GM23338 (cell line): ENCODE measurements at regions not wholly inside any gene's neighbourhood (a gene's known extent, or its start where the extent isn't known, plus 50 kb on each side); places are given as distances from the start of the nearest gene placed in this dataset.

Source experiments
- ATAC-seq: fragments of 200-7000 bp; cut with Tn5 transposase; 3 replicates; pipeline ENCODE4 v1.9.1; 2020
- DNase-seq: peaks from one replicate; pipeline ENCODE4 v3.0.0-alpha.2; 2015; ENCODE audit warnings: low spot score
- H2AFZ ChIP-seq: fragments of 200-600 bp; sonication (generic); 2 replicates; pipeline ENCODE4 v1.8.0; 2016; ENCODE audit warnings: antibody characterized with exemption, mild to moderate bottlenecking, moderate library complexity
- H3F3A ChIP-seq: fragments of 200-600 bp; sonication (generic); replicated peaks from 2 replicates; pipeline ENCODE4 v1.8.0; 2017; ENCODE audit warnings: antibody characterized with exemption, mixed run types, low read depth
- H3K27ac ChIP-seq: fragments of 200-600 bp; sonication (generic); 2 replicates; pipeline ENCODE4 v1.6.1; 2016; ENCODE audit warnings: low read depth
- H3K27me3 ChIP-seq: fragments of 200-600 bp; sonication (generic); 2 replicates; pipeline ENCODE4 v1.8.0; 2016; ENCODE audit warnings: mild to moderate bottlenecking, mixed run types, moderate library complexity; ENCODE audit not compliant: insufficient read depth
- H3K36me3 ChIP-seq: fragments of 200-600 bp; sonication (generic); 2 replicates; pipeline ENCODE4 v1.8.0; 2016; ENCODE audit warnings: mild to moderate bottlenecking; ENCODE audit not compliant: insufficient read depth
- H3K4me1 ChIP-seq: fragments of 200-600 bp; sonication (generic); 2 replicates; pipeline ENCODE4 v1.8.0; 2016; ENCODE audit warnings: mild to moderate bottlenecking, moderate library complexity; ENCODE audit not compliant: insufficient read depth
- H3K4me2 ChIP-seq: fragments of 200-600 bp; sonication (generic); 2 replicates; pipeline ENCODE4 v1.7.1; 2017; ENCODE audit warnings: mixed run types
- H3K4me3 ChIP-seq: fragments of 200-600 bp; sonication (generic); 2 replicates; pipeline ENCODE4 v1.6.1; 2016; ENCODE audit warnings: mixed run types
- H3K79me2 ChIP-seq: fragments of 200-600 bp; sonication (generic); replicated peaks from 2 replicates; pipeline ENCODE4 v1.8.0; 2017; ENCODE audit warnings: mild to moderate bottlenecking; ENCODE audit not compliant: insufficient read depth
- H3K9me2 ChIP-seq: fragments of 200-600 bp; sonication (generic); 2 replicates; pipeline ENCODE4 v1.8.0; 2017; ENCODE audit not compliant: insufficient read depth
- H4K20me1 ChIP-seq: fragments of 200-600 bp; sonication (generic); replicated peaks from 2 replicates; pipeline ENCODE4 v1.8.0; 2017; ENCODE audit warnings: mild to moderate bottlenecking; ENCODE audit not compliant: insufficient read depth
- H3K27ac Mint-ChIP-seq: 2 replicates; pipeline ENCODE4 v1.8.0; 2020; ENCODE audit warnings: inconsistent platforms, mild to moderate bottlenecking, moderate library complexity, mixed read lengths
- H3K27me3 Mint-ChIP-seq: 3 replicates; pipeline ENCODE4 v1.8.0; 2022; ENCODE audit warnings: low read depth, mild to moderate bottlenecking, moderate library complexity, mixed read lengths, inconsistent platforms; ENCODE audit not compliant: insufficient read depth, poor library complexity
- H3K36me3 Mint-ChIP-seq: 3 replicates; pipeline ENCODE4 v1.8.0; 2021; ENCODE audit warnings: low read depth, mild to moderate bottlenecking, inconsistent platforms, moderate library complexity, mixed read lengths
- H3K4me1 Mint-ChIP-seq: 3 replicates; pipeline ENCODE4 v1.8.0; 2020; ENCODE audit warnings: mild to moderate bottlenecking, inconsistent platforms, mixed read lengths
- H3K4me3 Mint-ChIP-seq: 3 replicates; pipeline ENCODE4 v1.8.0; 2021; ENCODE audit warnings: moderate library complexity, mild to moderate bottlenecking, inconsistent platforms, mixed read lengths
- H3K9me3 Mint-ChIP-seq: 3 replicates; pipeline ENCODE4 v1.8.0; 2020; ENCODE audit warnings: moderate library complexity, mild to moderate bottlenecking, inconsistent platforms, mixed read lengths
- CREB1 ChIP-seq: fragments of 250-450 bp; sonication (Bioruptor Pico); IDR thresholded peaks from 2 replicates; pipeline ENCODE4 v1.5.0; 2020; ENCODE audit warnings: low read depth, mild to moderate bottlenecking, moderate library complexity
- EZH2 ChIP-seq: fragments of 200-600 bp; sonication (generic); IDR thresholded peaks from one replicate; pipeline ENCODE4 v1.8.0; 2017; ENCODE audit warnings: antibody characterized with exemption, mild to moderate bottlenecking, low read depth; ENCODE audit not compliant: unreplicated experiment
- EZH2phosphoT487 ChIP-seq: fragments of 200-600 bp; sonication (generic); IDR thresholded peaks from one replicate; pipeline ENCODE4 v1.8.1; 2018; ENCODE audit warnings: antibody characterized with exemption; ENCODE audit not compliant: unreplicated experiment
- JUNB ChIP-seq: IDR thresholded peaks from one replicate; pipeline ENCODE4 v1.6.1; 2016; ENCODE audit warnings: antibody characterized with exemption; ENCODE audit not compliant: unreplicated experiment
- NANOG ChIP-seq: IDR thresholded peaks from 2 replicates; pipeline ENCODE4 v1.6.1; 2016; ENCODE audit warnings: antibody characterized with exemption, borderline replicate concordance
- POLR2AphosphoS5 ChIP-seq: IDR thresholded peaks from 2 replicates; pipeline ENCODE4 v1.6.1; 2016; ENCODE audit warnings: antibody characterized with exemption, low read depth
- ZNF114 ChIP-seq: fragments of 250-450 bp; sonication (Bioruptor Pico); IDR thresholded peaks from 2 replicates; pipeline ENCODE4 v1.5.0; 2020; ENCODE audit warnings: mild to moderate bottlenecking, moderate library complexity
- TF ChIP-seq, protein P1 (sequence below): fragments of 250-450 bp; sonication (Bioruptor Pico); IDR thresholded peaks from 2 replicates; pipeline ENCODE4 v1.5.0; 2020; ENCODE audit warnings: mild to moderate bottlenecking, moderate library complexity
- TF ChIP-seq, protein P2 (sequence below): IDR thresholded peaks from 2 replicates; pipeline ENCODE4 v1.6.1; 2016; ENCODE audit warnings: antibody characterized with exemption
- TF ChIP-seq, protein P3 (sequence below): IDR thresholded peaks from one replicate; pipeline ENCODE4 v1.6.1; 2018; ENCODE audit warnings: antibody characterized with exemption; ENCODE audit not compliant: unreplicated experiment

DNA sequence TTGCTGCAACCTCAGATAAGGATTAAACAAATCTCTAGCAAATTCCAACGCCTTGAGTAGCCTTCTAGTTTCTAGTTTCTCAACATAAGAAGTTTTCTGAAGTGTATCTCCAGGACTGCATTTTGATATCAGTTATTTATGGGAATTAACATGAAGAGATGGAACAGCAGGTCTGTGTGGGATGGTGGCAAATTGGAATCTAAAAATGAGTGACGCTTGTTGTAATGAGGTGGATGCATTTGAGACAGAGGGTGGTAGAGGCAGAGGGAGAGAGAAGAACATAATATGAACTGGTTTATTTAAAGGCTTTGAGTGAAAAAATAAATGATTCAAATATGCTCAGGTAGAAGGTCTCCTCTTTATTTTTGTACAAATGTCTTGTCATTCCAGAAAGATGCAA lies 446.8 kb upstream of the GCFC2 start:
- Mint-ChIP-seq H3K9me3 (no peaks in the 10 kb centered on the region), H3K27ac (no peak overlapping the region), H3K27me3 (no peaks in the 10 kb centered on the region), H3K4me1 (peaks cover 8% of the 10 kb centered on the region; the same call in 1 of the 3 replicates), H3K36me3 (no peaks in the 10 kb centered on the region), H3K4me3 (no peak overlapping the region)
- Histone ChIP-seq H3K4me2 (no peak overlapping the region), H3K4me3 (no peak overlapping the region), H3K27me3 (no peaks in the 10 kb centered on the region), H3K4me1 (peaks cover 14% of the 10 kb centered on the region), H3K79me2 (no peaks in the 10 kb centered on the region), H2AFZ (no peak overlapping the region), H4K20me1 (no peaks in the 10 kb centered on the region), H3K9me2 (0 out of 2 replicates have a peak, but pooled peaks cover 4% of the 10 kb centered on the region), H3F3A (no peaks in the 10 kb centered on the region), H3K36me3 (no peaks in the 10 kb centered on the region), H3K27ac (no peak overlapping the region)
- DNase-seq (no peak), ATAC-seq (no peak)
- TF ChIP-seq CREB1 (no peak), ZNF114 (no peak), NANOG (no peak), POLR2AphosphoS5 (no peak), EZH2 (no peak), JUNB (no peak), EZH2phosphoT487 (no peak)
- TF ChIP-seq, protein P1, sequence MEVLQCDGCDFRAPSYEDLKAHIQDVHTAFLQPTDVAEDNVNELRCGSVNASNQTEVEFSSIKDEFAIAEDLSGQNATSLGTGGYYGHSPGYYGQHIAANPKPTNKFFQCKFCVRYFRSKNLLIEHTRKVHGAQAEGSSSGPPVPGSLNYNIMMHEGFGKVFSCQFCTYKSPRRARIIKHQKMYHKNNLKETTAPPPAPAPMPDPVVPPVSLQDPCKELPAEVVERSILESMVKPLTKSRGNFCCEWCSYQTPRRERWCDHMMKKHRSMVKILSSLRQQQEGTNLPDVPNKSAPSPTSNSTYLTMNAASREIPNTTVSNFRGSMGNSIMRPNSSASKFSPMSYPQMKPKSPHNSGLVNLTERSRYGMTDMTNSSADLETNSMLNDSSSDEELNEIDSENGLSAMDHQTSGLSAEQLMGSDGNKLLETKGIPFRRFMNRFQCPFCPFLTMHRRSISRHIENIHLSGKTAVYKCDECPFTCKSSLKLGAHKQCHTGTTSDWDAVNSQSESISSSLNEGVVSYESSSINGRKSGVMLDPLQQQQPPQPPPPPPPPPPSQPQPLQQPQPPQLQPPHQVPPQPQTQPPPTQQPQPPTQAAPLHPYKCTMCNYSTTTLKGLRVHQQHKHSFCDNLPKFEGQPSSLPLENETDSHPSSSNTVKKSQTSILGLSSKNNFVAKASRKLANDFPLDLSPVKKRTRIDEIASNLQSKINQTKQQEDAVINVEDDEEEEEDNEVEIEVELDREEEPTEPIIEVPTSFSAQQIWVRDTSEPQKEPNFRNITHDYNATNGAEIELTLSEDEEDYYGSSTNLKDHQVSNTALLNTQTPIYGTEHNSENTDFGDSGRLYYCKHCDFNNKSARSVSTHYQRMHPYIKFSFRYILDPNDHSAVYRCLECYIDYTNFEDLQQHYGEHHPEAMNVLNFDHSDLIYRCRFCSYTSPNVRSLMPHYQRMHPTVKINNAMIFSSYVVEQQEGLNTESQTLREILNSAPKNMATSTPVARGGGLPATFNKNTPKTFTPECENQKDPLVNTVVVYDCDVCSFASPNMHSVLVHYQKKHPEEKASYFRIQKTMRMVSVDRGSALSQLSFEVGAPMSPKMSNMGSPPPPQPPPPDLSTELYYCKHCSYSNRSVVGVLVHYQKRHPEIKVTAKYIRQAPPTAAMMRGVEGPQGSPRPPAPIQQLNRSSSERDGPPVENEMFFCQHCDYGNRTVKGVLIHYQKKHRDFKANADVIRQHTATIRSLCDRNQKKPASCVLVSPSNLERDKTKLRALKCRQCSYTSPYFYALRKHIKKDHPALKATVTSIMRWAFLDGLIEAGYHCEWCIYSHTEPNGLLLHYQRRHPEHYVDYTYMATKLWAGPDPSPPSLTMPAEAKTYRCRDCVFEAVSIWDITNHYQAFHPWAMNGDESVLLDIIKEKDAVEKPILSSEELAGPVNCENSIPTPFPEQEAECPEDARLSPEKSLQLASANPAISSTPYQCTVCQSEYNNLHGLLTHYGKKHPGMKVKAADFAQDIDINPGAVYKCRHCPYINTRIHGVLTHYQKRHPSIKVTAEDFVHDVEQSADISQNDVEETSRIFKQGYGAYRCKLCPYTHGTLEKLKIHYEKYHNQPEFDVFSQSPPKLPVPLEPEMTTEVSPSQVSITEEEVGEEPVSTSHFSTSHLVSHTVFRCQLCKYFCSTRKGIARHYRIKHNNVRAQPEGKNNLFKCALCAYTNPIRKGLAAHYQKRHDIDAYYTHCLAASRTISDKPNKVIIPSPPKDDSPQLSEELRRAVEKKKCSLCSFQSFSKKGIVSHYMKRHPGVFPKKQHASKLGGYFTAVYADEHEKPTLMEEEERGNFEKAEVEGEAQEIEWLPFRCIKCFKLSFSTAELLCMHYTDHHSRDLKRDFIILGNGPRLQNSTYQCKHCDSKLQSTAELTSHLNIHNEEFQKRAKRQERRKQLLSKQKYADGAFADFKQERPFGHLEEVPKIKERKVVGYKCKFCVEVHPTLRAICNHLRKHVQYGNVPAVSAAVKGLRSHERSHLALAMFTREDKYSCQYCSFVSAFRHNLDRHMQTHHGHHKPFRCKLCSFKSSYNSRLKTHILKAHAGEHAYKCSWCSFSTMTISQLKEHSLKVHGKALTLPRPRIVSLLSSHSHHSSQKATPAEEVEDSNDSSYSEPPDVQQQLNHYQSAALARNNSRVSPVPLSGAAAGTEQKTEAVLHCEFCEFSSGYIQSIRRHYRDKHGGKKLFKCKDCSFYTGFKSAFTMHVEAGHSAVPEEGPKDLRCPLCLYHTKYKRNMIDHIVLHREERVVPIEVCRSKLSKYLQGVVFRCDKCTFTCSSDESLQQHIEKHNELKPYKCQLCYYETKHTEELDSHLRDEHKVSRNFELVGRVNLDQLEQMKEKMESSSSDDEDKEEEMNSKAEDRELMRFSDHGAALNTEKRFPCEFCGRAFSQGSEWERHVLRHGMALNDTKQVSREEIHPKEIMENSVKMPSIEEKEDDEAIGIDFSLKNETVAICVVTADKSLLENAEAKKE (CRISPR knock-in tag) = no peak
- TF ChIP-seq, protein P2, sequence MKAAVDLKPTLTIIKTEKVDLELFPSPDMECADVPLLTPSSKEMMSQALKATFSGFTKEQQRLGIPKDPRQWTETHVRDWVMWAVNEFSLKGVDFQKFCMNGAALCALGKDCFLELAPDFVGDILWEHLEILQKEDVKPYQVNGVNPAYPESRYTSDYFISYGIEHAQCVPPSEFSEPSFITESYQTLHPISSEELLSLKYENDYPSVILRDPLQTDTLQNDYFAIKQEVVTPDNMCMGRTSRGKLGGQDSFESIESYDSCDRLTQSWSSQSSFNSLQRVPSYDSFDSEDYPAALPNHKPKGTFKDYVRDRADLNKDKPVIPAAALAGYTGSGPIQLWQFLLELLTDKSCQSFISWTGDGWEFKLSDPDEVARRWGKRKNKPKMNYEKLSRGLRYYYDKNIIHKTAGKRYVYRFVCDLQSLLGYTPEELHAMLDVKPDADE = no peak
- TF ChIP-seq, protein P3, sequence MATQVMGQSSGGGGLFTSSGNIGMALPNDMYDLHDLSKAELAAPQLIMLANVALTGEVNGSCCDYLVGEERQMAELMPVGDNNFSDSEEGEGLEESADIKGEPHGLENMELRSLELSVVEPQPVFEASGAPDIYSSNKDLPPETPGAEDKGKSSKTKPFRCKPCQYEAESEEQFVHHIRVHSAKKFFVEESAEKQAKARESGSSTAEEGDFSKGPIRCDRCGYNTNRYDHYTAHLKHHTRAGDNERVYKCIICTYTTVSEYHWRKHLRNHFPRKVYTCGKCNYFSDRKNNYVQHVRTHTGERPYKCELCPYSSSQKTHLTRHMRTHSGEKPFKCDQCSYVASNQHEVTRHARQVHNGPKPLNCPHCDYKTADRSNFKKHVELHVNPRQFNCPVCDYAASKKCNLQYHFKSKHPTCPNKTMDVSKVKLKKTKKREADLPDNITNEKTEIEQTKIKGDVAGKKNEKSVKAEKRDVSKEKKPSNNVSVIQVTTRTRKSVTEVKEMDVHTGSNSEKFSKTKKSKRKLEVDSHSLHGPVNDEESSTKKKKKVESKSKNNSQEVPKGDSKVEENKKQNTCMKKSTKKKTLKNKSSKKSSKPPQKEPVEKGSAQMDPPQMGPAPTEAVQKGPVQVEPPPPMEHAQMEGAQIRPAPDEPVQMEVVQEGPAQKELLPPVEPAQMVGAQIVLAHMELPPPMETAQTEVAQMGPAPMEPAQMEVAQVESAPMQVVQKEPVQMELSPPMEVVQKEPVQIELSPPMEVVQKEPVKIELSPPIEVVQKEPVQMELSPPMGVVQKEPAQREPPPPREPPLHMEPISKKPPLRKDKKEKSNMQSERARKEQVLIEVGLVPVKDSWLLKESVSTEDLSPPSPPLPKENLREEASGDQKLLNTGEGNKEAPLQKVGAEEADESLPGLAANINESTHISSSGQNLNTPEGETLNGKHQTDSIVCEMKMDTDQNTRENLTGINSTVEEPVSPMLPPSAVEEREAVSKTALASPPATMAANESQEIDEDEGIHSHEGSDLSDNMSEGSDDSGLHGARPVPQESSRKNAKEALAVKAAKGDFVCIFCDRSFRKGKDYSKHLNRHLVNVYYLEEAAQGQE = no peak
